Smooth muscle cell (in vitro differentiated cells): ENCODE measurements at regions not wholly inside any gene's neighbourhood (a gene's known extent, or its start where the extent isn't known, plus 50 kb on each side); places are given as distances from the start of the nearest gene placed in this dataset.

Experiments used
- DNase-seq: peaks from one replicate; lab custom pipeline; 2025; ENCODE audit not compliant: unreplicated experiment; lab: John Stamatoyannopoulos, UW
- H2AFZ ChIP-seq: fragments of 200-600 bp; sonication (generic); 2 replicates; pipeline ENCODE4 v1.6.0; 2016; ENCODE audit warnings: antibody characterized with exemption, low read depth, mild to moderate bottlenecking
- H3F3A ChIP-seq: fragments of 200-600 bp; sonication (generic); 2 replicates; pipeline ENCODE4 v1.6.0; 2017; ENCODE audit warnings: antibody characterized with exemption, low read depth
- H3K27ac ChIP-seq: fragments of 200-600 bp; sonication (generic); 2 replicates; pipeline ENCODE4 v1.5.1; 2016; ENCODE audit warnings: low read depth, mild to moderate bottlenecking
- H3K27me3 ChIP-seq: fragments of 200-600 bp; sonication (generic); 2 replicates; pipeline ENCODE4 v1.6.1; 2016; ENCODE audit warnings: low read depth, mild to moderate bottlenecking
- H3K36me3 ChIP-seq: fragments of 200-600 bp; sonication (generic); 2 replicates; pipeline ENCODE4 v1.5.1; 2016; ENCODE audit warnings: low read depth
- H3K4me1 ChIP-seq: fragments of 200-600 bp; sonication (generic); 2 replicates; pipeline ENCODE4 v1.5.1; 2016; ENCODE audit warnings: low read depth
- H3K4me2 ChIP-seq: fragments of 200-600 bp; sonication (generic); 2 replicates; pipeline ENCODE4 v1.6.0; 2016; ENCODE audit warnings: mild to moderate bottlenecking
- H3K4me3 ChIP-seq: fragments of 200-600 bp; sonication (generic); 2 replicates; pipeline ENCODE4 v1.5.1; 2016; ENCODE audit warnings: mild to moderate bottlenecking
- H3K79me2 ChIP-seq: fragments of 200-600 bp; sonication (generic); 2 replicates; pipeline ENCODE4 v1.6.0; 2016; ENCODE audit warnings: low read depth, mild to moderate bottlenecking
- H3K9ac ChIP-seq: fragments of 200-600 bp; sonication (generic); 2 replicates; pipeline ENCODE4 v1.6.0; 2016; ENCODE audit warnings: low read depth
- H3K9me3 ChIP-seq: fragments of 200-600 bp; sonication (generic); replicated peaks from 2 replicates; pipeline ENCODE4 v1.5.1; 2016; ENCODE audit warnings: low read depth
- H4K20me1 ChIP-seq: fragments of 200-600 bp; sonication (generic); 2 replicates; pipeline ENCODE4 v1.6.0; 2016; ENCODE audit warnings: low read depth
- WGBS: methylation state at CpG from one replicate; pipeline ENCODE4 v1.1.7; 2016; ENCODE audit warnings: low lambda C conversion rate; 5-methylcytosine and 5-hydroxymethylcytosine counted together
- TF ChIP-seq, protein P1 (sequence below): fragments of 200-600 bp; sonication (generic); IDR thresholded peaks from 2 replicates; pipeline ENCODE4 v1.5.1; 2017; ENCODE audit warnings: borderline replicate concordance, mild to moderate bottlenecking, antibody characterized with exemption; ENCODE audit not compliant: insufficient read depth, poor library complexity, severe bottlenecking

GRCh38 chr2:128645631-128646030 lies 327.0 kb upstream of the HS6ST1 start:
- TF ChIP-seq, protein P1, sequence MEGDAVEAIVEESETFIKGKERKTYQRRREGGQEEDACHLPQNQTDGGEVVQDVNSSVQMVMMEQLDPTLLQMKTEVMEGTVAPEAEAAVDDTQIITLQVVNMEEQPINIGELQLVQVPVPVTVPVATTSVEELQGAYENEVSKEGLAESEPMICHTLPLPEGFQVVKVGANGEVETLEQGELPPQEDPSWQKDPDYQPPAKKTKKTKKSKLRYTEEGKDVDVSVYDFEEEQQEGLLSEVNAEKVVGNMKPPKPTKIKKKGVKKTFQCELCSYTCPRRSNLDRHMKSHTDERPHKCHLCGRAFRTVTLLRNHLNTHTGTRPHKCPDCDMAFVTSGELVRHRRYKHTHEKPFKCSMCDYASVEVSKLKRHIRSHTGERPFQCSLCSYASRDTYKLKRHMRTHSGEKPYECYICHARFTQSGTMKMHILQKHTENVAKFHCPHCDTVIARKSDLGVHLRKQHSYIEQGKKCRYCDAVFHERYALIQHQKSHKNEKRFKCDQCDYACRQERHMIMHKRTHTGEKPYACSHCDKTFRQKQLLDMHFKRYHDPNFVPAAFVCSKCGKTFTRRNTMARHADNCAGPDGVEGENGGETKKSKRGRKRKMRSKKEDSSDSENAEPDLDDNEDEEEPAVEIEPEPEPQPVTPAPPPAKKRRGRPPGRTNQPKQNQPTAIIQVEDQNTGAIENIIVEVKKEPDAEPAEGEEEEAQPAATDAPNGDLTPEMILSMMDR, result no peak
- Histone ChIP-seq H2AFZ (no peak overlapping the region), H3K4me1 (peaks cover 5% of the 10 kb centered on the region)

GRCh38 chr2:128646091-128646490 lies 327.4 kb upstream of the HS6ST1 start:
- TF ChIP-seq, protein P1, result no peak
- Histone ChIP-seq H3K27ac (no peak overlapping the region), H3K9me3 (no peaks in the 10 kb centered on the region), H2AFZ (no peak overlapping the region), H3K4me1 (peaks cover 5% of the 10 kb centered on the region), H3K4me3 (no peak overlapping the region), H3K4me2 (no peak overlapping the region), H4K20me1 (no peaks in the 10 kb centered on the region), H3K9ac (no peak overlapping the region), H3F3A (no peaks in the 10 kb centered on the region), H3K36me3 (no peaks in the 10 kb centered on the region), H3K27me3 (no peaks in the 10 kb centered on the region), H3K79me2 (no peaks in the 10 kb centered on the region)
- no peak for DNase-seq
- 90% methylated on average over 11 of the region's 11 CpGs for WGBS

More at GRCh38 chr2:128645631-128646030, 327.0 kb upstream of the HS6ST1 start:
- Histone ChIP-seq H3F3A (no peaks in the 10 kb centered on the region), H3K4me2 (no peak overlapping the region), H3K4me3 (no peak overlapping the region), H3K79me2 (no peaks in the 10 kb centered on the region), H3K36me3 (no peaks in the 10 kb centered on the region), H3K27me3 (no peaks in the 10 kb centered on the region), H4K20me1 (no peaks in the 10 kb centered on the region), H3K9ac (no peak overlapping the region), H3K27ac (no peak overlapping the region), H3K9me3 (no peaks in the 10 kb centered on the region)
- no peak for DNase-seq
- WGBS, result 90% methylated on average over 6 of the region's 6 CpGs

- no peaks in the 10 kb centered on the region for H3K9me3 ChIP-seq
- no peaks in the 10 kb centered on the region for H3K27me3 ChIP-seq
- TF ChIP-seq, protein P1, result no peak
- H3K27ac ChIP-seq, result no peak overlapping the region
- H3K4me1 ChIP-seq, result peaks cover 5% of the 10 kb centered on the region
- WGBS, result 81% methylated on average over 3 of the region's 3 CpGs
- no peaks in the 10 kb centered on the region for H3F3A ChIP-seq
- H3K4me2 ChIP-seq, result no peak overlapping the region
- H3K4me3 ChIP-seq, result no peak overlapping the region
- DNase-seq, result no peak
- H4K20me1 ChIP-seq, result no peaks in the 10 kb centered on the region
- H2AFZ ChIP-seq, result no peak overlapping the region
- H3K79me2 ChIP-seq, result no peaks in the 10 kb centered on the region
- H3K36me3 ChIP-seq, result no peaks in the 10 kb centered on the region
- no peak overlapping the region for H3K9ac ChIP-seq
Observed at GRCh38 chr2:128646691-128647090, 328.0 kb upstream of the HS6ST1 start.

GRCh38 chr2:128651000-128651399 lies 332.3 kb upstream of the HS6ST1 start:
- Histone ChIP-seq H3K79me2 (no peaks in the 10 kb centered on the region), H4K20me1 (no peaks in the 10 kb centered on the region), H3K36me3 (no peaks in the 10 kb centered on the region), H2AFZ (no peak overlapping the region), H3K9me3 (no peaks in the 10 kb centered on the region), H3K4me1 (no peaks in the 10 kb centered on the region), H3K27ac (no peak overlapping the region), H3K9ac (no peak overlapping the region), H3K27me3 (no peaks in the 10 kb centered on the region), H3F3A (no peaks in the 10 kb centered on the region), H3K4me2 (no peak overlapping the region), H3K4me3 (no peak overlapping the region)
- 95% methylated on average over 2 of the region's 2 CpGs for WGBS
- no peak for DNase-seq
- TF ChIP-seq, protein P1, result no peak
